NB4 (cell line): ENCODE measurements at regions not wholly inside any gene's neighbourhood (a gene's known extent, or its start where the extent isn't known, plus 50 kb on each side); places are given as distances from the start of the nearest gene placed in this dataset.

Source experiments
- CTCF ChIP-seq: IDR thresholded peaks from one replicate; pipeline ENCODE4 v1.5.1; 2012; ENCODE audit warnings: low read depth, low read length
- MAX ChIP-seq: IDR thresholded peaks from 2 replicates; pipeline ENCODE4 v1.6.1; 2011; ENCODE audit warnings: low read depth, low read length
- MYC ChIP-seq: IDR thresholded peaks from 2 replicates; pipeline ENCODE4 v1.6.1; 2011; ENCODE audit warnings: low read depth, low read length
- POLR2A ChIP-seq: IDR thresholded peaks from 2 replicates; pipeline ENCODE4 v1.6.1; 2011; ENCODE audit warnings: mild to moderate bottlenecking; ENCODE audit not compliant: insufficient read length; ENCODE audit errors: extremely low read depth

- TF ChIP-seq CTCF (no peak), POLR2A (no peak), MAX (no peak), MYC (no peak)
Measured at GRCh38 chr9:28079677-28080076, 506.4 kb upstream of the C9orf72 start.
